Smooth muscle cell (in vitro differentiated cells): ENCODE measurements at regions not wholly inside any gene's neighbourhood (a gene's known extent, or its start where the extent isn't known, plus 50 kb on each side); places are given as distances from the start of the nearest gene placed in this dataset.
"Not testable (repeated sequence)": the region's sequence is repeated elsewhere in the genome, so short reads cannot be mapped to it uniquely, and the experiment has no call there.

Source experiments
- DNase-seq: peaks from one replicate; lab custom pipeline; 2025; ENCODE audit not compliant: unreplicated experiment; lab: John Stamatoyannopoulos, UW
- H2AFZ ChIP-seq: fragments of 200-600 bp; sonication (generic); 2 replicates; pipeline ENCODE4 v1.6.0; 2016; ENCODE audit warnings: antibody characterized with exemption, low read depth, mild to moderate bottlenecking
- H3F3A ChIP-seq: fragments of 200-600 bp; sonication (generic); 2 replicates; pipeline ENCODE4 v1.6.0; 2017; ENCODE audit warnings: antibody characterized with exemption, low read depth
- H3K27ac ChIP-seq: fragments of 200-600 bp; sonication (generic); 2 replicates; pipeline ENCODE4 v1.5.1; 2016; ENCODE audit warnings: low read depth, mild to moderate bottlenecking
- H3K27me3 ChIP-seq: fragments of 200-600 bp; sonication (generic); 2 replicates; pipeline ENCODE4 v1.6.1; 2016; ENCODE audit warnings: low read depth, mild to moderate bottlenecking
- H3K36me3 ChIP-seq: fragments of 200-600 bp; sonication (generic); 2 replicates; pipeline ENCODE4 v1.5.1; 2016; ENCODE audit warnings: low read depth
- H3K4me1 ChIP-seq: fragments of 200-600 bp; sonication (generic); 2 replicates; pipeline ENCODE4 v1.5.1; 2016; ENCODE audit warnings: low read depth
- H3K4me2 ChIP-seq: fragments of 200-600 bp; sonication (generic); 2 replicates; pipeline ENCODE4 v1.6.0; 2016; ENCODE audit warnings: mild to moderate bottlenecking
- H3K4me3 ChIP-seq: fragments of 200-600 bp; sonication (generic); 2 replicates; pipeline ENCODE4 v1.5.1; 2016; ENCODE audit warnings: mild to moderate bottlenecking
- H3K79me2 ChIP-seq: fragments of 200-600 bp; sonication (generic); 2 replicates; pipeline ENCODE4 v1.6.0; 2016; ENCODE audit warnings: low read depth, mild to moderate bottlenecking
- H3K9ac ChIP-seq: fragments of 200-600 bp; sonication (generic); 2 replicates; pipeline ENCODE4 v1.6.0; 2016; ENCODE audit warnings: low read depth
- H3K9me3 ChIP-seq: fragments of 200-600 bp; sonication (generic); replicated peaks from 2 replicates; pipeline ENCODE4 v1.5.1; 2016; ENCODE audit warnings: low read depth
- H4K20me1 ChIP-seq: fragments of 200-600 bp; sonication (generic); 2 replicates; pipeline ENCODE4 v1.6.0; 2016; ENCODE audit warnings: low read depth
- CTCF ChIP-seq: fragments of 200-600 bp; sonication (generic); IDR thresholded peaks from 2 replicates; pipeline ENCODE4 v1.5.1; 2017; ENCODE audit warnings: borderline replicate concordance, mild to moderate bottlenecking, antibody characterized with exemption; ENCODE audit not compliant: insufficient read depth, poor library complexity, severe bottlenecking
- WGBS: methylation state at CpG from one replicate; pipeline ENCODE4 v1.1.7; 2016; ENCODE audit warnings: low lambda C conversion rate; 5-methylcytosine and 5-hydroxymethylcytosine counted together

- Histone ChIP-seq H3K4me2 (no peak overlapping the region), H2AFZ (no peak overlapping the region), H3K9ac (no peak overlapping the region), H3K4me3 (no peak overlapping the region), H3F3A (no peaks in the 10 kb centered on the region), H3K27me3 (no peaks in the 10 kb centered on the region), H3K36me3 (no peaks in the 10 kb centered on the region), H3K4me1 (no peaks in the 10 kb centered on the region), H3K9me3 (no peaks in the 10 kb centered on the region), H3K79me2 (no peaks in the 10 kb centered on the region), H4K20me1 (no peaks in the 10 kb centered on the region), H3K27ac (no peak overlapping the region)
- no peak for DNase-seq
- TF ChIP-seq CTCF, result no peak
- WGBS, result 93% methylated on average over 4 of the region's 4 CpGs
These were observed 606.5 kb downstream of the IPMK start for GRCh38 chr10:57661206-57661605.

GRCh38 chr10:57657164-57657765 is 610.4 kb downstream of the IPMK start:
- no peaks in the 10 kb centered on the region for H3K79me2 ChIP-seq
- no peaks in the 10 kb centered on the region for H3K4me1 ChIP-seq
- H2AFZ ChIP-seq, result no peak overlapping the region
- no peaks in the 10 kb centered on the region for H3K36me3 ChIP-seq
- H3F3A ChIP-seq, result no peaks in the 10 kb centered on the region
- no peak overlapping the region for H3K4me2 ChIP-seq
- no peak for DNase-seq
- WGBS, result 32% methylated on average over 5 of the region's 5 CpGs
- no peak overlapping the region for H3K4me3 ChIP-seq
- TF ChIP-seq CTCF, result peak; percentile 80
- H3K27ac ChIP-seq, result no peak overlapping the region
- H3K27me3 ChIP-seq, result no peaks in the 10 kb centered on the region
- H3K9ac ChIP-seq, result no peak overlapping the region
- no peaks in the 10 kb centered on the region for H4K20me1 ChIP-seq
- no peaks in the 10 kb centered on the region for H3K9me3 ChIP-seq

- no peak overlapping the region for H2AFZ ChIP-seq
- no peak overlapping the region for H3K27ac ChIP-seq
- no peaks in the 10 kb centered on the region for H3K4me1 ChIP-seq
- DNase-seq, result no peak
- TF ChIP-seq CTCF, result no peak
- H3K9ac ChIP-seq, result no peak overlapping the region
- H3K4me2 ChIP-seq, result no peak overlapping the region
- no peaks in the 10 kb centered on the region for H4K20me1 ChIP-seq
- H3K9me3 ChIP-seq, result no peaks in the 10 kb centered on the region
- no peaks in the 10 kb centered on the region for H3K27me3 ChIP-seq
- no peaks in the 10 kb centered on the region for H3F3A ChIP-seq
- H3K36me3 ChIP-seq, result no peaks in the 10 kb centered on the region
- H3K79me2 ChIP-seq, result no peaks in the 10 kb centered on the region
- no peak overlapping the region for H3K4me3 ChIP-seq
- WGBS, result 92% methylated on average over 2 of the region's 2 CpGs
These were observed 612.8 kb downstream of the IPMK start for GRCh38 chr10:57654856-57655255.

GRCh38 chr10:57645108-57645507 is 622.6 kb downstream of the IPMK start:
- not testable (repeated sequence) for H3K9me3 ChIP-seq, H3K27ac ChIP-seq, H3F3A ChIP-seq, H3K4me2 ChIP-seq, H3K9ac ChIP-seq, DNase-seq, H3K4me1 ChIP-seq, H3K79me2 ChIP-seq, H3K36me3 ChIP-seq, H4K20me1 ChIP-seq, H3K4me3 ChIP-seq, H2AFZ ChIP-seq, H3K27me3 ChIP-seq
- WGBS, result 93% methylated on average over 3 of the region's 3 CpGs
